ENCODE measurements at regions not wholly inside any gene's neighbourhood (a gene's known extent, or its start where the extent isn't known, plus 50 kb on each side); places are given as distances from the start of the nearest gene placed in this dataset.

DNA sequence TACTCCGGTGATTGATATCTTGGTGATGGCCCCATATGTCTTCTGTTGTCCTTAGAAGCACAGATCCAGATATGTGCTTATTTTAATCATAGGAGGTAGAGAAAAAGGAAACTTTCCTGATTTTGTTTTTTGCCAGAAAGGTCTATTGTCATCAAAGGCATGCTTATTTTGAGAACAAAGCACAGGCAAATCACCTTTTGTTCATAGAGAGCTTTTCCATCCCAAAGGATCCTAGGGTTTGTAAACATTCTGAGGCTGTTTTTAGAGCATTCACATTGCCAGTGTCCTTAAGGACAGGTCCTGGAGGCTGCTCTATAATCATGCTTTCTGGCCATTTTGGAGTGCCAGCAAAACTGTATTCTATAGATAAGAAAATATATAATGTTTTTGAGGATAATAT is 148.5 kb upstream of the SEL1L start:
- Histone ChIP-seq H3K27ac (ENCODE audit: insufficient read depth, low read depth, low read length) (no peak overlapping the region), H2AFZ (ENCODE audit: low read depth, low read length) (no peak overlapping the region), H3K36me3 (ENCODE audit: control insufficient read depth in 2 of 2, extremely low read depth in 1 of 2, insufficient read depth in 2 of 2, low read length in 2 of 2) (no peaks in the 10 kb centered on the region), H3K27me3 (ENCODE audit: control insufficient read depth in 2 of 2, insufficient read depth in 2 of 2, low read length in 2 of 2) (no peaks in the 10 kb centered on the region), H3K79me2 (ENCODE audit: control insufficient read depth, insufficient read depth, low read length) (no peaks in the 10 kb centered on the region), H3K4me1 (ENCODE audit: control insufficient read depth, extremely low read depth, insufficient read depth, low read length) (no peaks in the 10 kb centered on the region), H3K9me3 (replicated peaks; ENCODE audit: control insufficient read depth, insufficient read depth, low read length) (peaks cover 2% of the 10 kb centered on the region), H3K9ac (replicated peaks; ENCODE audit: extremely low read depth, insufficient read depth, low read length) (no peak overlapping the region), H4K20me1 (replicated peaks; ENCODE audit: control insufficient read depth, extremely low read depth, insufficient read depth, low read length) (no peaks in the 10 kb centered on the region), H3K4me2 (ENCODE audit: insufficient read depth, low read length) (no peak overlapping the region), H3K4me3 (replicated peaks in 1 of 3; ENCODE audit: insufficient read depth in 1 of 3, low read depth in 1 of 3, low read length in 3 of 3) (no peak overlapping the region), H3K9me1 (replicated peaks; ENCODE audit: control insufficient read depth, extremely low read depth, insufficient read depth, low read length) (no peaks in the 10 kb centered on the region)
- CTCF ChIA-PET = no interaction called here
- intact Hi-C loops (cut with micrococcal nuclease) (no loop called here), dilution Hi-C loops (cut with MboI; ENCODE audit: extremely low pct_ligation_motif_present, low sequenced_read_pairs) (no loop called here)
- no peak for DNase-seq (ENCODE audit: low read depth, low spot score)
- TF ChIP-seq POLR2A (IDR thresholded peaks at IDR 0.05; ENCODE audit: low read depth, low read length) = no peak
- TF ChIP-seq EZH2 (IDR thresholded peaks at IDR 0.05; ENCODE audit: borderline replicate concordance, low read depth, low read length, severe bottlenecking) = no peak
- no peak for TF ChIP-seq POLR2AphosphoS5 (IDR thresholded peaks at IDR 0.05; ENCODE audit: insufficient read depth, low read depth, low read length)
- no peak for TF ChIP-seq JUN (IDR thresholded peaks at IDR 0.05; ENCODE audit: borderline replicate concordance, insufficient read depth, insufficient read length, low read depth)
- TF ChIP-seq FOS (IDR thresholded peaks at IDR 0.05; ENCODE audit: borderline replicate concordance, insufficient read depth, low read length) = no peak
- TF ChIP-seq, protein P1, sequence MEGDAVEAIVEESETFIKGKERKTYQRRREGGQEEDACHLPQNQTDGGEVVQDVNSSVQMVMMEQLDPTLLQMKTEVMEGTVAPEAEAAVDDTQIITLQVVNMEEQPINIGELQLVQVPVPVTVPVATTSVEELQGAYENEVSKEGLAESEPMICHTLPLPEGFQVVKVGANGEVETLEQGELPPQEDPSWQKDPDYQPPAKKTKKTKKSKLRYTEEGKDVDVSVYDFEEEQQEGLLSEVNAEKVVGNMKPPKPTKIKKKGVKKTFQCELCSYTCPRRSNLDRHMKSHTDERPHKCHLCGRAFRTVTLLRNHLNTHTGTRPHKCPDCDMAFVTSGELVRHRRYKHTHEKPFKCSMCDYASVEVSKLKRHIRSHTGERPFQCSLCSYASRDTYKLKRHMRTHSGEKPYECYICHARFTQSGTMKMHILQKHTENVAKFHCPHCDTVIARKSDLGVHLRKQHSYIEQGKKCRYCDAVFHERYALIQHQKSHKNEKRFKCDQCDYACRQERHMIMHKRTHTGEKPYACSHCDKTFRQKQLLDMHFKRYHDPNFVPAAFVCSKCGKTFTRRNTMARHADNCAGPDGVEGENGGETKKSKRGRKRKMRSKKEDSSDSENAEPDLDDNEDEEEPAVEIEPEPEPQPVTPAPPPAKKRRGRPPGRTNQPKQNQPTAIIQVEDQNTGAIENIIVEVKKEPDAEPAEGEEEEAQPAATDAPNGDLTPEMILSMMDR (IDR thresholded peaks at IDR 0.05; ENCODE audit: extremely low read depth in 1 of 2, insufficient read depth in 1 of 2, low read depth in 1 of 2, low read length in 2 of 2) = no peak
- TF ChIP-seq MYC (IDR thresholded peaks at IDR 0.05; ENCODE audit: low read depth, low read length) = no peak
- TF ChIP-seq, protein P2, sequence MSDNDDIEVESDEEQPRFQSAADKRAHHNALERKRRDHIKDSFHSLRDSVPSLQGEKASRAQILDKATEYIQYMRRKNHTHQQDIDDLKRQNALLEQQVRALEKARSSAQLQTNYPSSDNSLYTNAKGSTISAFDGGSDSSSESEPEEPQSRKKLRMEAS (IDR thresholded peaks at IDR 0.05; ENCODE audit: insufficient read depth, insufficient read length) = no peak
- BruUV-seq (replicated peaks) = no TSS peak
- POLR2A ChIA-PET = no interaction called here
- no peak for FAIRE-seq
